PFSK-1 (cell line): ENCODE measurements at regions not wholly inside any gene's neighbourhood (a gene's known extent, or its start where the extent isn't known, plus 50 kb on each side); places are given as distances from the start of the nearest gene placed in this dataset.

ENCODE experiments used
- POLR2AphosphoS5 ChIP-seq: IDR thresholded peaks from 2 replicates; pipeline ENCODE4 v1.6.1; 2012; ENCODE audit warnings: low read depth, mild to moderate bottlenecking, control low read depth, low read length, moderate library complexity
- REST ChIP-seq, 2 experiments: IDR thresholded peaks; 2 replicates each; pipeline versions ENCODE4 v1.6.1 to v1.8.0; 2011 to 2012; ENCODE audit warnings: low read depth in 2 of 2, low read length in 2 of 2, control low read depth in 1 of 2, inconsistent platforms in 1 of 2, mild to moderate bottlenecking in 1 of 2, moderate library complexity in 1 of 2; ENCODE audit not compliant: insufficient read depth in 1 of 2
- SIN3A ChIP-seq: IDR thresholded peaks from 2 replicates; pipeline ENCODE4 v1.6.1; 2012; ENCODE audit warnings: mild to moderate bottlenecking, low read length, moderate library complexity, borderline replicate concordance; ENCODE audit not compliant: insufficient read depth
- TAF1 ChIP-seq: IDR thresholded peaks from 2 replicates; pipeline ENCODE4 v1.6.1; 2012; ENCODE audit warnings: low read length, control low read depth, borderline replicate concordance; ENCODE audit not compliant: insufficient read depth

GRCh38 chr19:28715157-28715556, 497.8 kb downstream of the UQCRFS1 start:
- no peak for TF ChIP-seq POLR2AphosphoS5
- no peak for TF ChIP-seq SIN3A
- no peak for TF ChIP-seq TAF1
- TF ChIP-seq REST (IDR thresholded peaks at IDR 0.05; ENCODE audit: insufficient read depth in 1 of 2, low read depth in 2 of 2, low read length in 2 of 2), result no peak
